SK-N-MC (cell line): ENCODE measurements at regions not wholly inside any gene's neighbourhood (a gene's known extent, or its start where the extent isn't known, plus 50 kb on each side); places are given as distances from the start of the nearest gene placed in this dataset.

Experiments used
- EZH2 ChIP-seq: fragments of 200-600 bp; sonication (generic); IDR thresholded peaks from one replicate; pipeline ENCODE4 v1.6.1; 2017; ENCODE audit warnings: antibody characterized with exemption
- POLR2AphosphoS5 ChIP-seq: IDR thresholded peaks from 2 replicates; pipeline ENCODE4 v1.6.1; 2012; ENCODE audit warnings: mild to moderate bottlenecking, low read depth, low read length, borderline replicate concordance

DNA sequence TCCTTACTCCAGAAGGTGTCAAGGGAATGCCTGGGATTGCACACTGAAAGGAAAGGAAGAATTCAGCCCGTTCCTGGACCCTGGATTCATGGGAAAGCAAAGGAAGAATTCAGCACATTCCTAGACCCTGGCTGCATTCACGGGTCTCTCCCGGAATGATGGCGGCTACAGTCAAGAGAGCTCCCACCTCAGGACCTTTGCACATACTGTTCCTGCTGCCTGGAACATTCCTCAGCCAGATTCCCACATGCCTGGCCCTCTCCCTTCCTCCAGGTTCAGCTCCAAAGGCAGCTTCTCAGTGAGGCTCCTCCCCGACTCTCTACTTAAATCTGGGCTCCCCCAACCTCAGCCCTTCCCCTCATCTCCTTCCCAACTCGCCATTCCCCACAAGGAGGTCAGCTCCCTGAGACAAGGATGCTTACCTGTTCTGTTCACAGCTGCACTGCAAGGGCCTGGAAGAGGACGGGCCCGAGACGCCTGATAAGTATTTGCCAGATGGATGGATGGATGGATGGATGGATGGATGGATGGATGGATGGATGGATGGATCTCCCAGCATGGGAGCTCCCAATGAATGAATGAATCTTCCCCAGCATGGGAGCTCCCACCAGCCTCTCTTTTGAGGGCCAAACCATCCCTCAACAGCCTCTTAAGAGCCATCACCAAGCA is 77.4 kb downstream of the NCOR2 start:
- no peak for TF ChIP-seq EZH2
- TF ChIP-seq POLR2AphosphoS5, result no peak
